Caco-2 (cell line): ENCODE measurements at regions not wholly inside any gene's neighbourhood (a gene's known extent, or its start where the extent isn't known, plus 50 kb on each side); places are given as distances from the start of the nearest gene placed in this dataset.

Experiments
- BruUV-seq: library from RNA; stranded (reverse); fragments of 400-500 nt; replicated peaks from 2 replicates; lab custom pipeline; 2021; lab: Mats Ljungman, UMichigan
- CTCF ChIA-PET: fragments of 300-600 bp; sonication (Branson Sonifier 250); formaldehyde crosslinking; loops from one replicate; lab custom pipeline; 2022; ENCODE audit warnings: antibody characterized with exemption; lab: Charles Lee
- POLR2A ChIA-PET: fragments of 300-600 bp; sonication (Branson Sonifier 250); formaldehyde crosslinking; loops from one replicate; lab custom pipeline; 2022; ENCODE audit warnings: antibody characterized with exemption; lab: Charles Lee
- DNase-seq, 2 experiments: peaks; one replicate each; pipeline versions ENCODE4 v3.0.0 to v3.0.0-alpha.2; 2020 to 2022
- H3K27me3 ChIP-seq: replicated peaks from 2 replicates; pipeline ENCODE4 v1.6.0; 2011; ENCODE audit warnings: low read length; ENCODE audit not compliant: control insufficient read depth, insufficient read depth
- H3K36me3 ChIP-seq: 2 replicates; pipeline ENCODE4 v1.5.1; 2011; ENCODE audit warnings: low read length; ENCODE audit not compliant: control insufficient read depth, insufficient read depth
- H3K4me1 ChIP-seq: fragments of 250-450 bp; sonication (Bioruptor Pico); 2 replicates; pipeline ENCODE4 v1.5.1; 2020; ENCODE audit warnings: mild to moderate bottlenecking
- H3K4me3 ChIP-seq: 2 replicates; pipeline ENCODE4 v1.5.1; 2011; ENCODE audit warnings: low read depth, mild to moderate bottlenecking, control low read depth, low read length
- H3K9me3 ChIP-seq: fragments of 250-450 bp; sonication (Bioruptor Pico); 2 replicates; pipeline ENCODE4 v1.5.1; 2020; ENCODE audit warnings: mild to moderate bottlenecking, moderate library complexity
- H3K27ac Mint-ChIP-seq: one replicate; pipeline ENCODE4 v1.8.0; 2022; ENCODE audit warnings: mixed read lengths; ENCODE audit not compliant: unreplicated experiment
- H3K27me3 Mint-ChIP-seq: one replicate; pipeline ENCODE4 v1.8.0; 2022; ENCODE audit warnings: mixed read lengths; ENCODE audit not compliant: insufficient read depth, unreplicated experiment
- H3K36me3 Mint-ChIP-seq: one replicate; pipeline ENCODE4 v1.8.0; 2022; ENCODE audit warnings: mild to moderate bottlenecking, mixed read lengths; ENCODE audit not compliant: insufficient read depth, unreplicated experiment
- H3K4me1 Mint-ChIP-seq: one replicate; pipeline ENCODE4 v1.8.0; 2022; ENCODE audit warnings: low read depth, mixed read lengths; ENCODE audit not compliant: unreplicated experiment
- H3K4me3 Mint-ChIP-seq: one replicate; pipeline ENCODE4 v1.8.0; 2022; ENCODE audit warnings: mild to moderate bottlenecking, moderate library complexity, mixed read lengths; ENCODE audit not compliant: unreplicated experiment
- H3K9me3 Mint-ChIP-seq: one replicate; pipeline ENCODE4 v1.8.0; 2022; ENCODE audit warnings: mixed read lengths; ENCODE audit not compliant: unreplicated experiment
- CTCF ChIP-seq, 2 experiments: fragments of 200-600 bp in 1 of 2; IDR thresholded peaks; 1 replicate in 1 of 2; 2 replicates in 1 of 2; pipeline versions ENCODE4 v1.5.1 to v1.8.0; 2011 to 2022; ENCODE audit warnings: antibody characterized with exemption in 1 of 2, control low read depth in 1 of 2, inconsistent platforms in 1 of 2, low read depth in 1 of 2, low read length in 1 of 2, mild to moderate bottlenecking in 1 of 2, moderate library complexity in 1 of 2; ENCODE audit not compliant: insufficient read depth in 1 of 2, severe bottlenecking in 1 of 2, unreplicated experiment in 1 of 2
- intact Hi-C: fragments of 100-400 bp; cut with micrococcal nuclease; formaldehyde crosslinking; loops from one replicate; pipeline ENCODE4 v1.10.0; 2022; ENCODE audit not compliant: unreplicated experiment

- Mint-ChIP-seq H3K9me3 (no peaks in the 10 kb centered on the region), H3K27me3 (no peaks in the 10 kb centered on the region), H3K4me1 (no peaks in the 10 kb centered on the region), H3K27ac (no peak overlapping the region), H3K36me3 (no peaks in the 10 kb centered on the region), H3K4me3 (no peak overlapping the region)
- CTCF ChIA-PET = no interaction called here
- Histone ChIP-seq H3K27me3 (no peaks in the 10 kb centered on the region), H3K36me3 (no peaks in the 10 kb centered on the region), H3K4me1 (no peaks in the 10 kb centered on the region), H3K4me3 (no peak overlapping the region), H3K9me3 (no peaks in the 10 kb centered on the region)
- BruUV-seq = no TSS peak
- POLR2A ChIA-PET = no interaction called here
- DNase-seq = no peak
- intact Hi-C loops = no loop called here
- TF ChIP-seq CTCF (IDR thresholded peaks at IDR 0.05; ENCODE audit: insufficient read depth in 1 of 2, low read depth in 1 of 2, low read length in 1 of 2, severe bottlenecking in 1 of 2, unreplicated experiment in 1 of 2) = no peak
These were observed 802.1 kb upstream of the SLITRK6 start for GRCh38 chr13:86601351-86601750.

GRCh38 chr13:86606264-86606663 is 807.0 kb upstream of the SLITRK6 start:
- DNase-seq = no peak
- ChIA-PET CTCF (no interaction called here), POLR2A (no interaction called here)
- Histone ChIP-seq H3K36me3 (no peaks in the 10 kb centered on the region), H3K4me3 (no peak overlapping the region), H3K4me1 (no peaks in the 10 kb centered on the region), H3K27me3 (no peaks in the 10 kb centered on the region), H3K9me3 (no peaks in the 10 kb centered on the region)
- Mint-ChIP-seq H3K27ac (no peak overlapping the region), H3K4me3 (no peak overlapping the region), H3K4me1 (no peaks in the 10 kb centered on the region), H3K36me3 (no peaks in the 10 kb centered on the region), H3K27me3 (no peaks in the 10 kb centered on the region), H3K9me3 (no peaks in the 10 kb centered on the region)
- intact Hi-C loops = no loop called here
- no peak for TF ChIP-seq CTCF (IDR thresholded peaks at IDR 0.05; ENCODE audit: insufficient read depth in 1 of 2, low read depth in 1 of 2, low read length in 1 of 2, severe bottlenecking in 1 of 2, unreplicated experiment in 1 of 2)
- BruUV-seq = no TSS peak

- H3K9me3 Mint-ChIP-seq = no peaks in the 10 kb centered on the region
- H3K36me3 Mint-ChIP-seq = no peaks in the 10 kb centered on the region
- H3K27ac Mint-ChIP-seq = no peak overlapping the region
- TF ChIP-seq CTCF (IDR thresholded peaks at IDR 0.05; ENCODE audit: insufficient read depth in 1 of 2, low read depth in 1 of 2, low read length in 1 of 2, severe bottlenecking in 1 of 2, unreplicated experiment in 1 of 2) = no peak
- DNase-seq = no peak
- Histone ChIP-seq H3K4me1 (no peaks in the 10 kb centered on the region), H3K36me3 (no peaks in the 10 kb centered on the region), H3K4me3 (no peak overlapping the region), H3K27me3 (no peaks in the 10 kb centered on the region), H3K9me3 (no peaks in the 10 kb centered on the region)
- H3K4me3 Mint-ChIP-seq = no peak overlapping the region
- intact Hi-C loops = no loop called here
- no peaks in the 10 kb centered on the region for H3K27me3 Mint-ChIP-seq
- H3K4me1 Mint-ChIP-seq = no peaks in the 10 kb centered on the region
- ChIA-PET CTCF (no interaction called here), POLR2A (no interaction called here)
- BruUV-seq = no TSS peak
These were observed 809.5 kb upstream of the SLITRK6 start for GRCh38 chr13:86608701-86609100.
